Common myeloid progenitor, CD34-positive (primary cell): ENCODE measurements at regions not wholly inside any gene's neighbourhood (a gene's known extent, or its start where the extent isn't known, plus 50 kb on each side); places are given as distances from the start of the nearest gene placed in this dataset.
A peak's percentile ranks its signal among the peaks of the same experiment; 100 is the strongest.

ENCODE experiments used
- CTCF ChIA-PET: fragments of 350-600 bp; sonication (Branson Sonifier 250); formaldehyde crosslinking; loops from one replicate; lab custom pipeline; 2021; ENCODE audit warnings: antibody characterized with exemption; lab: Charles Lee
- POLR2A ChIA-PET: fragments of 350-600 bp; sonication (Branson Sonifier 250); formaldehyde crosslinking; loops from one replicate; lab custom pipeline; 2021; ENCODE audit warnings: antibody characterized with exemption; lab: Charles Lee
- DNase-seq, 3 donors: peaks; one replicate each; pipeline versions ENCODE4 v3.0.0 to v3.0.0-alpha.2; 2013
- H3K27ac ChIP-seq, 2 experiments: 1 replicate in 1 of 2; 2 replicates in 1 of 2; pipeline ENCODE4 v1.7.0; 2013; ENCODE audit warnings: inconsistent platforms in 2 of 2, low read length in 2 of 2, mild to moderate bottlenecking in 2 of 2, low read depth in 1 of 2, moderate library complexity in 1 of 2; ENCODE audit not compliant: severe bottlenecking in 2 of 2, insufficient read depth in 1 of 2, poor library complexity in 1 of 2
- H3K27me3 ChIP-seq, 5 experiments: replicated peaks in 2 of 5; 1 replicate in 3 of 5; 2 replicates in 2 of 5; pipeline versions ENCODE4 v1.6.1 to v1.7.0; 2013; ENCODE audit warnings: low read length in 4 of 5, mild to moderate bottlenecking in 2 of 5, moderate library complexity in 2 of 5, inconsistent platforms in 1 of 5; ENCODE audit not compliant: insufficient read depth in 5 of 5, control insufficient read depth in 4 of 5
- H3K36me3 ChIP-seq, 4 experiments: 1 replicate in 2 of 4; 2 replicates in 2 of 4; pipeline versions ENCODE4 v1.6.1 to v1.7.0; 2013; ENCODE audit warnings: low read length in 3 of 4, control low read depth in 1 of 4, mild to moderate bottlenecking in 1 of 4; ENCODE audit not compliant: control insufficient read depth in 4 of 4, insufficient read depth in 4 of 4
- H3K4me1 ChIP-seq, 4 experiments: 1 replicate in 3 of 4; 2 replicates in 1 of 4; pipeline versions ENCODE4 v1.6.1 to v1.7.1; 2013; ENCODE audit warnings: low read length in 3 of 4, mild to moderate bottlenecking in 3 of 4, control low read depth in 1 of 4, inconsistent platforms in 1 of 4, moderate library complexity in 1 of 4; ENCODE audit not compliant: control insufficient read depth in 4 of 4, insufficient read depth in 4 of 4; ENCODE audit errors: control extremely low read depth in 1 of 4
- H3K4me3 ChIP-seq, 7 experiments: 1 replicate in 4 of 7; 2 replicates in 3 of 7; pipeline versions ENCODE4 v1.5.1 to v1.7.0; 2013; ENCODE audit warnings: mild to moderate bottlenecking in 7 of 7, low read length in 6 of 7, moderate library complexity in 6 of 7, inconsistent platforms in 2 of 7, low read depth in 2 of 7, control low read depth in 1 of 7; ENCODE audit not compliant: insufficient read depth in 4 of 7, control insufficient read depth in 1 of 7; ENCODE audit errors: extremely low read depth in 1 of 7
- H3K9me3 ChIP-seq, 5 experiments: 1 replicate in 4 of 5; 2 replicates in 1 of 5; pipeline versions ENCODE4 v1.6.1 to v1.7.1; 2013; ENCODE audit warnings: low read length in 4 of 5, mild to moderate bottlenecking in 2 of 5, inconsistent platforms in 1 of 5, low read depth in 1 of 5, moderate library complexity in 1 of 5; ENCODE audit not compliant: control insufficient read depth in 4 of 5, insufficient read depth in 2 of 5; ENCODE audit errors: control extremely low read depth in 1 of 5
- WGBS: methylation state at CpG from one replicate; pipeline ENCODE4 v1.1.5; 2013; ENCODE audit not compliant: insufficient coverage; 5-methylcytosine and 5-hydroxymethylcytosine counted together

GRCh38 chr7:12766416-12766815 is 79.0 kb downstream of the ARL4A start:
- no peak for DNase-seq
- no peaks in the 10 kb centered on the region for H3K27me3 ChIP-seq
- POLR2A ChIA-PET = no interaction called here
- no peaks in the 10 kb centered on the region for H3K36me3 ChIP-seq
- H3K4me1 ChIP-seq = peaks cover 0 to 11% (median 0%) of the 10 kb centered on the region in 4 experiments
- CTCF ChIA-PET = no interaction called here
- no peak overlapping the region for H3K27ac ChIP-seq
- no peaks in the 10 kb centered on the region for H3K9me3 ChIP-seq
- no peak overlapping the region for H3K4me3 ChIP-seq

DNA sequence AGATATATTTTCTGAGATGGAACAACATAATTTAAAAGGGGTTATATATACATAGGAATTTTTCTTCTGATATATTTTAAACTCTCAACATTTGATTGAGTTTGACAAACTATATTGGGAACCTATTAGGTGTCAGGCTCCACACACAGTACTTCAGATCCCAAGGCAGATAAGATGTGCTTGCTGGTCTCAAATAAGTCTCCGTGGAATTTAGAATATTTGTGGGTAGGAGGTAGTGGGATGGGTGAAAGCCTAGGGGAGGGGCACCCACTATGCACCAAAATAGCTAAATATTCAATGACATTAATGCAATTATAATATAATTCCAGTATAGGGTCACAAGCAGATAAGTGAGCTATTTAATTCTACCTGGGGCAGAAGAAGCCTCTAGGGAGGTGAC is 81.5 kb downstream of the ARL4A start:
- POLR2A ChIA-PET = no interaction called here
- Histone ChIP-seq H3K27me3 (no peaks in the 10 kb centered on the region), H3K36me3 (no peaks in the 10 kb centered on the region), H3K4me1 (peaks cover 0 to 15% (median 0%) of the 10 kb centered on the region in 4 experiments), H3K27ac (no peak overlapping the region), H3K4me3 (no peak overlapping the region), H3K9me3 (no peaks in the 10 kb centered on the region)
- CTCF ChIA-PET = no interaction called here
- DNase-seq = no peak
- no CpG with 5 or more reads among the region's 1 CpG for WGBS

- WGBS = 100% methylated on average over 1 of the region's 1 CpG
- H3K4me3 ChIP-seq = no peak overlapping the region
- ChIA-PET POLR2A (no interaction called here), CTCF (no interaction called here)
- DNase-seq = no peak
- H3K4me1 ChIP-seq = peaks cover 0 to 12% (median 0%) of the 10 kb centered on the region in 4 experiments
- H3K27ac ChIP-seq = no peak overlapping the region
- no peaks in the 10 kb centered on the region for H3K36me3 ChIP-seq
- no peaks in the 10 kb centered on the region for H3K9me3 ChIP-seq
- H3K27me3 ChIP-seq = no peaks in the 10 kb centered on the region
These were observed 82.0 kb downstream of the ARL4A start for GRCh38 chr7:12769444-12769843.

DNA sequence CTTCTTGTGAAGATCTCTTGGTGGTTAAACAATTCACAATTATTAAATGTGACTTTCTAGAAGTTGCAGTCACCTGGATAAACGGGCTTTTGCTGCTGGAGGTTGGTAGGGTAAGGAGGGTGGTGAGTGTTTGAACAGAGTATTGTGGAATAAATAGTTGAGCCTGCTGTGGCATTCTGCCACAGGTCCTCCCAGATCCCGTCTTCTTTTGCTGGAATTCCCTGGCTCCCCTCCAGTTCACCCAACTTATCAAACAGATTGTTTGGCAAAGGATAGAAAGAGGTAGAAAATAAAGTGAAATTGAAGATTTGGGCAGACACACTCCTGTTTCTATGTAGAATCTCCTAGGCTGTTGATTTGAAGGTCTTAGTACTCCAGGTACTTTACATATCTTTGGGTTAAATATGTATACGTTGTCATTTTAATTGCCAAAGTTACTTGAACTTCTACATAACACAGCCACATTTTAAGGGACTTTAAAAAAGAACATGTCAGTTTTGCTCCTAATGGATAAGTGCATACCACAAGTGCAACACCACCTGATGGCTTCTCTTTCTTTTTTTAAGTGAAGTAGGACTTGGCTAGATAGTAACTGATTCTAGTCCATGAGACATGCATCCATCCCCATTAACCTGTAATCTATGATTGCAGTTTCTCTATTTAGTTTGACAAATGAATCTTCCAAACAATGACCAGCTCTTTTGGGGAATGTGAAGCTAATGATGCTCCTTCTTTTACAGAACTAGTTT is 83.0 kb downstream of the ARL4A start:
- Histone ChIP-seq H3K36me3 (no peaks in the 10 kb centered on the region), H3K27ac (no peak overlapping the region), H3K4me1 (peaks cover 0 to 10% (median 0%) of the 10 kb centered on the region in 4 experiments), H3K4me3 (peak overlapping the region in 1 of 7 experiments; percentile 15), H3K27me3 (no peaks in the 10 kb centered on the region), H3K9me3 (no peaks in the 10 kb centered on the region)
- WGBS = no CpG with 5 or more reads among the region's 3 CpGs
- ChIA-PET CTCF (interaction anchor here (1.0 to 1.5 kb wide), 3 partner anchors 27 to 35 kb away, joined by 3 to 4 read pairs (median 3); no protein-coding TSS in a partner anchor), POLR2A (interaction anchor here (0.5 to 0.7 kb wide), 2 partner anchors 22 to 1438 kb away, joined by 3 read pairs; no protein-coding TSS in a partner anchor)
- DNase-seq = no peak

GRCh38 chr7:12771378-12771877 is 84.0 kb downstream of the ARL4A start:
- peak overlapping the region in 4 of 7 experiments; percentile 12 to 69 (median 45) for H3K4me3 ChIP-seq
- ChIA-PET CTCF (interaction anchor here (1.0 to 1.5 kb wide), 3 partner anchors 26 to 36 kb away, joined by 3 to 4 read pairs (median 3); no protein-coding TSS in a partner anchor), POLR2A (no interaction called here)
- 7% methylated on average over 7 of the region's 7 CpGs for WGBS
- H3K27me3 ChIP-seq = no peaks in the 10 kb centered on the region
- DNase-seq = peak; percentile 15 to 68 (median 46)
- H3K27ac ChIP-seq = peak overlapping the region in 1 of 2 experiments; percentile 55
- peaks cover 0 to 10% (median 0%) of the 10 kb centered on the region in 4 experiments for H3K4me1 ChIP-seq
- no peaks in the 10 kb centered on the region for H3K9me3 ChIP-seq
- H3K36me3 ChIP-seq = no peaks in the 10 kb centered on the region

- ChIA-PET CTCF (no interaction called here), POLR2A (no interaction called here)
- Histone ChIP-seq H3K4me3 (no peak overlapping the region), H3K36me3 (no peaks in the 10 kb centered on the region), H3K27me3 (no peaks in the 10 kb centered on the region), H3K27ac (no peak overlapping the region), H3K4me1 (peaks cover 0 to 10% (median 0%) of the 10 kb centered on the region in 4 experiments), H3K9me3 (no peaks in the 10 kb centered on the region)
- no peak for DNase-seq
- WGBS = 98% methylated on average over 4 of the region's 4 CpGs
These were observed 85.3 kb downstream of the ARL4A start for GRCh38 chr7:12772768-12773167.

- H3K4me1 ChIP-seq = peaks cover 0 to 2% (median 0%) of the 10 kb centered on the region in 4 experiments
- H3K9me3 ChIP-seq = no peaks in the 10 kb centered on the region
- no CpG with 5 or more reads among the region's 2 CpGs for WGBS
- ChIA-PET CTCF (no interaction called here), POLR2A (no interaction called here)
- H3K27me3 ChIP-seq = no peaks in the 10 kb centered on the region
- H3K36me3 ChIP-seq = no peaks in the 10 kb centered on the region
- H3K4me3 ChIP-seq = no peak overlapping the region
- no peak overlapping the region for H3K27ac ChIP-seq
- no peak for DNase-seq
These were observed 89.8 kb downstream of the ARL4A start for GRCh38 chr7:12777257-12777656.
